Activated T-cell treated with anti-CD3 and anti-CD28 coated beads, Interleukin-2, amount 50 U/mL, for 4 hours (primary cell): ENCODE measurements at regions not wholly inside any gene's neighbourhood (a gene's known extent, or its start where the extent isn't known, plus 50 kb on each side); places are given as distances from the start of the nearest gene placed in this dataset.
"Not testable (repeated sequence)": the region's sequence is repeated elsewhere in the genome, so short reads cannot be mapped to it uniquely, and the experiment has no call there.

Source experiments
- ATAC-seq, 2 donors: fragments of 200-7000 bp; cut with Tn5 transposase; one replicate each; pipeline ENCODE4 v1.10.0; 2021
- DNase-seq: peaks from one replicate; pipeline ENCODE4 v3.0.0-alpha.2; 2020
- H3K27me3 Mint-ChIP-seq: one replicate; pipeline ENCODE4 v1.8.0; 2021; ENCODE audit warnings: low read depth, mixed read lengths
- H3K36me3 Mint-ChIP-seq: one replicate; pipeline ENCODE4 v1.8.0; 2022; ENCODE audit warnings: mixed read lengths; ENCODE audit not compliant: insufficient read depth
- H3K4me1 Mint-ChIP-seq: one replicate; pipeline ENCODE4 v1.8.0; 2021; ENCODE audit warnings: low read depth, mixed read lengths
- H3K4me3 Mint-ChIP-seq: one replicate; pipeline ENCODE4 v1.8.0; 2021; ENCODE audit warnings: mild to moderate bottlenecking, moderate library complexity, mixed read lengths
- H3K9me3 Mint-ChIP-seq: one replicate; pipeline ENCODE4 v1.8.0; 2021; ENCODE audit warnings: mixed read lengths

GRCh38 chr13:48819376-48819775, 156.3 kb upstream of the FNDC3A start:
- no peak for ATAC-seq
- Mint-ChIP-seq H3K4me1 (peaks cover 14% of the 10 kb centered on the region), H3K9me3 (no peaks in the 10 kb centered on the region), H3K27me3 (peaks cover 2% of the 10 kb centered on the region), H3K36me3 (no peaks in the 10 kb centered on the region), H3K4me3 (no peak overlapping the region)
- no peak for DNase-seq

DNA sequence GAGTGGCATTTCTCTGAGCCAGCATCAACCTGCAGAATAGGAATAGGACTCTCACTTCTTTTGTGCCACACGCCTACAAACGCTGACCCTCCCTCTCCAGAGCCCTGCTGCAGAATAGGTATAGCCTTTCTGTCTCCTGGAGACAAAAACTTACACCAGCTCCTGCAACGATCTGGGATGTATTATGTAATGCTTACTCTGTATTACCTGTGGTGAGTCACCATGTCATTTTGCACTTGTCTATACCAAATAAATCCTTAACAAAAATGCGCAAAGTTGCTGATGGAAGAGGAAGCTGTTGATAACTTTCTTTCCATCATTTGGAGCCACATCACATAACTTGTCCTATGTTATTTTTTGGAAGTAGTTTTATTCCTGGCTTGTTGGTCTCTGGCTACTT, 155.8 kb upstream of the FNDC3A start:
- no peak overlapping the region for H3K4me3 Mint-ChIP-seq
- H3K27me3 Mint-ChIP-seq = peaks cover 2% of the 10 kb centered on the region

GRCh38 chr13:48823526-48823925, 152.2 kb upstream of the FNDC3A start:
- not testable (repeated sequence) for ATAC-seq
- peaks cover 11% of the 10 kb centered on the region for H3K4me1 Mint-ChIP-seq

More for the DNA sequence above, 155.8 kb upstream of the FNDC3A start:
- Mint-ChIP-seq H3K9me3 (no peaks in the 10 kb centered on the region), H3K36me3 (no peaks in the 10 kb centered on the region), H3K4me1 (peaks cover 14% of the 10 kb centered on the region)
- ATAC-seq = no peak
- DNase-seq = no peak

GRCh38 chr13:48826039-48826438, 149.7 kb upstream of the FNDC3A start:
- H3K36me3 Mint-ChIP-seq = peaks cover 7% of the 10 kb centered on the region
- H3K4me3 Mint-ChIP-seq = no peak overlapping the region
- DNase-seq (no peak), ATAC-seq (no peak)
- H3K4me1 Mint-ChIP-seq = peaks cover 32% of the 10 kb centered on the region
- peaks cover 9% of the 10 kb centered on the region for H3K9me3 Mint-ChIP-seq
- H3K27me3 Mint-ChIP-seq = peaks cover 2% of the 10 kb centered on the region

More at GRCh38 chr13:48823526-48823925, 152.2 kb upstream of the FNDC3A start:
- not testable (repeated sequence) for DNase-seq, H3K9me3 Mint-ChIP-seq, H3K27me3 Mint-ChIP-seq, H3K4me3 Mint-ChIP-seq, H3K36me3 Mint-ChIP-seq

- not testable (repeated sequence) for H3K4me3 Mint-ChIP-seq, DNase-seq, H3K36me3 Mint-ChIP-seq, H3K9me3 Mint-ChIP-seq, ATAC-seq, H3K27me3 Mint-ChIP-seq
- H3K4me1 Mint-ChIP-seq = peaks cover 38% of the 10 kb centered on the region
These were observed 148.7 kb upstream of the FNDC3A start for GRCh38 chr13:48826922-48827454.

- no peaks in the 10 kb centered on the region for H3K27me3 Mint-ChIP-seq
- ATAC-seq (peak in 1 of 2 donors; percentile 34), DNase-seq (no peak)
- H3K9me3 Mint-ChIP-seq = peaks cover 9% of the 10 kb centered on the region
- no peak overlapping the region for H3K4me3 Mint-ChIP-seq
- H3K36me3 Mint-ChIP-seq = peaks cover 7% of the 10 kb centered on the region
- peaks cover 38% of the 10 kb centered on the region for H3K4me1 Mint-ChIP-seq
These were observed 148.0 kb upstream of the FNDC3A start for GRCh38 chr13:48827709-48828108.

DNA sequence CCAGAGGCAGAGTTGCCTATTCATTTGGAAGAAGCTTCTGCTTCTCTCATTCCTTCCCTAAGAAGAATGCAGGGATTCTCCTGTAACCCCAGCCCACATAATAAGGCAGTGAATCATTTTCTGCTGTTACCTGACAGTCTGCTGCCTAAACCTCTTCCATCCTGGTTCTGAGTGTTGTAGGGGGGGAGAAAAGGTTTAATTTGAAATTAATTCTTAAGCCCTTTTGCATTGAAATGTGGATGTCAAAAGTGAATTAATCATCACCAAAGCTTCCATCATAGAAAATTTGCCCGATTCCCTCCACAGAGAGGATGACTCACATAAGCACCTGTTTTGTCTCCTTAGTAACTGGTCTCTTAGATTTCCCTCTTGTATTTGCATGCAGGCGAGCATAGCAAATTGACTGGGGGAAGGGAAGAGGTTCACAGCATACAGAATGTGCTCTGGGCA, 146.7 kb upstream of the FNDC3A start:
- DNase-seq (no peak), ATAC-seq (peak; percentile 79 to 84)
- H3K27me3 Mint-ChIP-seq = no peaks in the 10 kb centered on the region
- H3K9me3 Mint-ChIP-seq = peaks cover 13% of the 10 kb centered on the region
- peak overlapping the region; percentile 0 for H3K4me3 Mint-ChIP-seq
- H3K36me3 Mint-ChIP-seq = peaks cover 7% of the 10 kb centered on the region
- peaks cover 38% of the 10 kb centered on the region for H3K4me1 Mint-ChIP-seq

DNA sequence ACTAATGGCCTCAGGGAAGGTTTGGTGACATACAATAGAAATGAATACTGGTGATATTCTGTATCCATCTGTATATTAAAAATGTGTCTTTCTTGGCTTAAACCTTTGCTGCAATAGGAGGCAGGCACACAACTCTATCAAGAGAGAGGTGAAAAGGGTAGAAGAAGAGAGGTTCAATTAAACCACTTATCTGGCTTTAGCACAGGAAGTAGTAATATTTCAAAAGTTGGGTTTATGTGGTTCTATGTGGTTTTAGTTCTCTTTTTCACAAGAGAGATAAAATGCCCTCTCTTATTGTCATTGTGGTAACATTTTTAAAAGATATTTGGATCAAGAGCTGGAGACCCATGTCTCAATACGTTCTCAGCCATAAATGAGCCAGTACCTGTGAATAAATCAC, 146.2 kb upstream of the FNDC3A start:
- Mint-ChIP-seq H3K4me3 (peak overlapping the region; percentile 0), H3K36me3 (peaks cover 7% of the 10 kb centered on the region), H3K27me3 (no peaks in the 10 kb centered on the region), H3K4me1 (peaks cover 38% of the 10 kb centered on the region), H3K9me3 (peaks cover 14% of the 10 kb centered on the region)
- ATAC-seq (peak; percentile 23 to 24), DNase-seq (no peak)

DNA sequence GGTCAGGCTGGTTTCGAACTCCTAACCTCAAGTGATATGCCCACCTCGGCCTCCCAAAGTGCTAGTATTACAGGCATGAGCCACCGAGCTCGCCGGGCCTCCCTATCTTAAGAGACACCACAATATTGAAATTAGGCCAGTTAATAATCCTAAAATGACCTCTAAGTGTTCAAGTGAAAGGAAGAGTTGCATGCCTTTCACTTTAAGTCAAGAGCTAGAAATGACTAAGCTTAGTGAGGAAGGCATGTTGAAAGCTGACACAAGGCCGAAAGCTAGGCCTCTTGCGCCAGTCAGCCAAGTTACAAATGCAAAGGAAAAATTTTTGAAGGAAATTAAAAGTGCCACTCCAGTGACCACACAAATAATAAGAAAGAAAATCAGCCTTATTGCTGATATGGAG, 144.5 kb upstream of the FNDC3A start:
- no peak for DNase-seq
- Mint-ChIP-seq H3K4me1 (peaks cover 38% of the 10 kb centered on the region), H3K4me3 (no peak overlapping the region), H3K36me3 (peaks cover 7% of the 10 kb centered on the region), H3K9me3 (peaks cover 14% of the 10 kb centered on the region), H3K27me3 (no peaks in the 10 kb centered on the region)
- ATAC-seq = no peak

GRCh38 chr13:48833412-48833811, 142.3 kb upstream of the FNDC3A start:
- H3K4me3 Mint-ChIP-seq = no peak overlapping the region
- peaks cover 28% of the 10 kb centered on the region for H3K4me1 Mint-ChIP-seq
- no peak for DNase-seq
- H3K9me3 Mint-ChIP-seq = peaks cover 5% of the 10 kb centered on the region
- ATAC-seq = no peak
- no peaks in the 10 kb centered on the region for H3K27me3 Mint-ChIP-seq
- H3K36me3 Mint-ChIP-seq = no peaks in the 10 kb centered on the region

DNA sequence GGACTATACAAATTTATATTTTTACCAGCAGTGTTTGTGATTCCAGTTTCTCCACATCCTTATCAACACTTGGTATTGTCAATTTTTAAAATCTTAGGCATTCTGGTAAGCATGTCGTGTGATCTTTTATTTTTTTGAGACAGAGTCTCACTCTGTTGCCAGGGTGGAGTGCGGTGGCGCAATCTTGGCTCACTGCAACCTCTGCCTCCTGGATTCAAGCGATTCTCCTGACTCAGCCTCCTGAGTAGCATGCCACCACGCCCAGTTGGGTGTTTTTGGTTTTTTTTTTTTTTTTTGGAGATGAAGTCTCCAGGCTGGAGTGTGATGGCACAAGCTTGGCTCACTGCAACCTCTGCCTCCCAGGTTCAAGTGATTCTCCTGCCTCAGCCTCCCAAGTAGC, 140.4 kb upstream of the FNDC3A start:
- not testable (repeated sequence) for H3K27me3 Mint-ChIP-seq, H3K4me1 Mint-ChIP-seq, ATAC-seq, H3K36me3 Mint-ChIP-seq, DNase-seq, H3K9me3 Mint-ChIP-seq, H3K4me3 Mint-ChIP-seq

DNA sequence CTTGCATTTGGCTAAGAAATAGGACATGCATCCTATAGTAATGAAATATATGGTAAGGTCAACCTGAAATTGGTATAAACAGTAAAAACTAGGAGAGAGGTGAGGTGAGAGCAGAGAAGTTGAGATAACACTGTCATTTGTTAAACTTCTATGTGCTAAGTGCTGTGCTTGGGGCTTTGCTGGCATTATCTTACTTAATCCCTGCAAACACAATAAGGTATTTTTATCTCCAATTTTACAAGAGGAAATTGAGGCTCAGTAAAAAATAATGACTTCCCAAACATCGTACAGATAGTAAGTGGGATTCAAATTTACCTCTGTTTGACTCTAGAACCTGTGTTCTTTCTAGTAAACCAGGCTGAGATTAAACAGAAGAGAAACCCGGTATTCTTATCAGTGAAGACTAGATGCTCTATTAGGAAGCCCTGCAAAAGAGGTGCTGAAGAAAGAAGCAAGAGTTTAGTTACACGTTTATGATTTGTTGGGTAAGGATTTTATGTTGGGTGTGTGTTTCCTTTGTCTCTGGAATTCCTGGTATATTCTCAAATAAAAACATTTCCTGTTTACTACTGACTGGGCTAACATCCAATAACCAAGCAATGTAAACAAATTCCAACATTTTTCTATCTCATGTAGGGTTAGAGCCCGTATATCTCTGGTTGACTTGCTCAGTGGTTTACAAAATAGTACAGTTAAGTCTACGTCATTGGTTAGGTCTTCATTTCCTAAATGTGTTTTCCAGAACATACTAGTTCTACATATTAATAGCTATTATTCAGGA, 137.3 kb upstream of the FNDC3A start:
- DNase-seq (no peak), ATAC-seq (no peak)
- H3K36me3 Mint-ChIP-seq = no peaks in the 10 kb centered on the region
- peaks cover 4% of the 10 kb centered on the region for H3K27me3 Mint-ChIP-seq
- no peak overlapping the region for H3K4me3 Mint-ChIP-seq
- peaks cover 5% of the 10 kb centered on the region for H3K9me3 Mint-ChIP-seq
- no peaks in the 10 kb centered on the region for H3K4me1 Mint-ChIP-seq

- Mint-ChIP-seq H3K9me3 (no peaks in the 10 kb centered on the region), H3K4me1 (no peaks in the 10 kb centered on the region), H3K36me3 (no peaks in the 10 kb centered on the region)
These were observed 136.5 kb upstream of the FNDC3A start for GRCh38 chr13:48839171-48839570.

GRCh38 chr13:48840366-48840765, 135.3 kb upstream of the FNDC3A start:
- H3K4me3 Mint-ChIP-seq = no peak overlapping the region
- no peak for DNase-seq
- H3K27me3 Mint-ChIP-seq = peaks cover 4% of the 10 kb centered on the region
- ATAC-seq = no peak
- H3K4me1 Mint-ChIP-seq = no peaks in the 10 kb centered on the region
- no peaks in the 10 kb centered on the region for H3K36me3 Mint-ChIP-seq
- H3K9me3 Mint-ChIP-seq = no peaks in the 10 kb centered on the region

More at GRCh38 chr13:48839171-48839570, 136.5 kb upstream of the FNDC3A start:
- Mint-ChIP-seq H3K27me3 (peaks cover 4% of the 10 kb centered on the region), H3K4me3 (no peak overlapping the region)
- ATAC-seq (no peak), DNase-seq (no peak)

- peaks cover 4% of the 10 kb centered on the region for H3K27me3 Mint-ChIP-seq
- no peaks in the 10 kb centered on the region for H3K36me3 Mint-ChIP-seq
- no peaks in the 10 kb centered on the region for H3K9me3 Mint-ChIP-seq
- no peaks in the 10 kb centered on the region for H3K4me1 Mint-ChIP-seq
- DNase-seq (no peak), ATAC-seq (no peak)
- H3K4me3 Mint-ChIP-seq = no peak overlapping the region
These were observed 133.4 kb upstream of the FNDC3A start for GRCh38 chr13:48842316-48842715.
